PC-9 (cell line): ENCODE measurements at regions not wholly inside any gene's neighbourhood (a gene's known extent, or its start where the extent isn't known, plus 50 kb on each side); places are given as distances from the start of the nearest gene placed in this dataset.
"Not testable (repeated sequence)": the region's sequence is repeated elsewhere in the genome, so short reads cannot be mapped to it uniquely, and the experiment has no call there.

Source experiments
- EZH2 ChIP-seq: fragments of 200-600 bp; sonication (generic); IDR thresholded peaks from 2 replicates; pipeline ENCODE4 v1.8.0; 2017; ENCODE audit warnings: antibody characterized with exemption, low read depth
- TF ChIP-seq, protein P1 (sequence below): fragments of 200-600 bp; sonication (generic); conservative IDR thresholded peaks from 2 replicates; pipeline ENCODE4 v1.6.1; 2017; ENCODE audit warnings: mixed run types, antibody characterized with exemption, mild to moderate bottlenecking, moderate library complexity

DNA sequence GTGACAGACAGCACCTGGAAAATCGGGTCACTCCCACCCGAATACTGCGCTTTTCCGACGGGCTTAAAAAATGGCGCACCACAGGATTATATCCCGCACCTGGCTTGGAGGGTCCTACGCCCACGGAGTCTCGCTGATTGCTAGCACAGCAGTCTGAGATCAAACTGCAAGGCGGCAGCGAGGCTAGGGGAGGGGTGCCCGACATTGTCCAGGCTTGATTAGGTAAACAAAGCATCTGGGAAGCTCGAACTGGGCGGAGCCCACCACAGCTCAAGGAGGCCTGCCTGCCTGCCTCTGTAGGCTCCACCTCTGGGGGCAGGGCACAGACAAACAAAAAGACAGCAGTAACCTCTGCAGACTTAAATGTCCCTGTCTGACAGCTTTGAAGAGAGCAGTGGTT lies 1370.0 kb downstream of the SUCLG1 start:
- TF ChIP-seq, protein P1, sequence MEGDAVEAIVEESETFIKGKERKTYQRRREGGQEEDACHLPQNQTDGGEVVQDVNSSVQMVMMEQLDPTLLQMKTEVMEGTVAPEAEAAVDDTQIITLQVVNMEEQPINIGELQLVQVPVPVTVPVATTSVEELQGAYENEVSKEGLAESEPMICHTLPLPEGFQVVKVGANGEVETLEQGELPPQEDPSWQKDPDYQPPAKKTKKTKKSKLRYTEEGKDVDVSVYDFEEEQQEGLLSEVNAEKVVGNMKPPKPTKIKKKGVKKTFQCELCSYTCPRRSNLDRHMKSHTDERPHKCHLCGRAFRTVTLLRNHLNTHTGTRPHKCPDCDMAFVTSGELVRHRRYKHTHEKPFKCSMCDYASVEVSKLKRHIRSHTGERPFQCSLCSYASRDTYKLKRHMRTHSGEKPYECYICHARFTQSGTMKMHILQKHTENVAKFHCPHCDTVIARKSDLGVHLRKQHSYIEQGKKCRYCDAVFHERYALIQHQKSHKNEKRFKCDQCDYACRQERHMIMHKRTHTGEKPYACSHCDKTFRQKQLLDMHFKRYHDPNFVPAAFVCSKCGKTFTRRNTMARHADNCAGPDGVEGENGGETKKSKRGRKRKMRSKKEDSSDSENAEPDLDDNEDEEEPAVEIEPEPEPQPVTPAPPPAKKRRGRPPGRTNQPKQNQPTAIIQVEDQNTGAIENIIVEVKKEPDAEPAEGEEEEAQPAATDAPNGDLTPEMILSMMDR = not testable (repeated sequence)
- not testable (repeated sequence) for TF ChIP-seq EZH2
